ENCODE measurements at regions not wholly inside any gene's neighbourhood (a gene's known extent, or its start where the extent isn't known, plus 50 kb on each side); places are given as distances from the start of the nearest gene placed in this dataset.

DNA sequence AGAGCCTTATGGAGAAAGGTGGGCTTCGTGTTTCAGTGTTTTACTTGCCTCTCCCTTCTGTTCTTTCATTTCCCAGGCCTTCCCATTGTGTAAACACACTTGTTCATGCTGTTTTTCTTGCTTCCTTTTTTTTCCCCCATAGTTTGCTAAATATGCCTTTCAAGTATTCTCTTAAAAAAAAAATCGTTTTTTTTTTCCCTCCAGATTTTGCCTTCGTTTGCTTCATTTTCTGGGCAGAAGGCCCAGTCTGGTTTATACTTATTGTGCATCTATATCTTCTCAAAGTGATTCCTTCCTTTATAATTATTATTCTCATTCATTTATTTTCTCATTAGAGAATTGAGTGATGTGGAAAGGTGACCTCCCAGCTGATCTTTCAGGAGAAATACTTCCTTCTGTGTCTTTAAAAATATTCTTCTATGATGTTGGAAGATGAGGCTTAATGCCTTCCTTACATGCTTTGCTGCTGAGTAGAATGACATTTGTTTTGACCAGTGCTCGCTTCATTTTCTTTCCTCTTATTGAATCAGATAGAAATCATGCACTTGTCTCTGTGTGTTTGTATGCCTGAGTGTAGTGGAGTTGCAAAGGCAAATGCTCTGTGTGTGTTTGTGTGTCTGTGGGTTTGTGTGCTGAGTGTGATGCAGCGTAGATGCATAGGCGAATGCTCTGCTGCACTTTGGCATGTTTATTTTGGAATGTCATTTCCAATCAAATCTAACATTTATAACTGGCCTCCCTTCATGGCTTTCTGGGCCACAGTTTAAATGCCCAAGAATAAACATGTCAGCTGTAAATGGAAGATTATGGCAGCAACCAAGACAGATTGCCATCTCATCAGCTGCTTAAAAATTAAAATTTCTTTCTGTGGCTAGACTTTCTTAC, 591.4 kb downstream of the FGF9 start:
- no peak for DNase-seq

DNA sequence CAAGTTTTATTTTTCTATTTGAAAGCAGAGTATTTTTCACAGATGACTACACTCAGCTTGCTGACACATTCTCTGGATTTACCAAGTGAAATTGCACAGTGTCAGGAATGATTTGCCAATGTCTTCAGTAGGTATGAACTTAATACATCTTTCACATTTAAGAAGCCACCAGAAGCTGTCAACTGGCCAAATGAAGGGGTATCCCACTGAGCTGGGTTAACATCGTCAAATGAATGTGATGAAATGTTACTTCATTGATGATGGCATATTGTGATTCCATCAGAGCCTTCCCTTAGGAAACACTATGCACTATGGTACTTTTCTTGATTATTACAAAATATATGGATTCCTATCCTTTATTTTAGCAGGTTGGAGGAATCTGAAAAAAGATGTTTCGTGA, 592.3 kb downstream of the FGF9 start:
- DNase-seq = no peak

DNA sequence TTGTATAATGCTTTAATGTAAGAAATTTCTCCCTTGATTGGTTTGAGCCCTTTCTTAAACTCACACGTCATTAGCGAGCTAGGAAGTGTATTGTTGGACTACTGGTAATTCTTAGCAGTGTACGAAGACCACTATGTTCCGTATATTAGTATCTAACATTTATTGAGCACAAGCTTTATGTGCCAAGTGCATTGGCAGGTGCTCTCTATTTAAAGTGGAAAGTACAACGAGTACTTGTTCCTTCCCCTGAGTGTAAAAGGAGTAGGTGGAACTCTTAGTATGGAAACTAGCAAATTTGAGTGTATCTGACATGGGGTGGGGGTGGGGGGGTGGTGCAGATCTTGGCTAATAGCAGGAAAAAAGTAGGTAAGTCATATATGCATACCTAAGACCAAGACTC, 594.7 kb downstream of the FGF9 start:
- DNase-seq = no peak

DNA sequence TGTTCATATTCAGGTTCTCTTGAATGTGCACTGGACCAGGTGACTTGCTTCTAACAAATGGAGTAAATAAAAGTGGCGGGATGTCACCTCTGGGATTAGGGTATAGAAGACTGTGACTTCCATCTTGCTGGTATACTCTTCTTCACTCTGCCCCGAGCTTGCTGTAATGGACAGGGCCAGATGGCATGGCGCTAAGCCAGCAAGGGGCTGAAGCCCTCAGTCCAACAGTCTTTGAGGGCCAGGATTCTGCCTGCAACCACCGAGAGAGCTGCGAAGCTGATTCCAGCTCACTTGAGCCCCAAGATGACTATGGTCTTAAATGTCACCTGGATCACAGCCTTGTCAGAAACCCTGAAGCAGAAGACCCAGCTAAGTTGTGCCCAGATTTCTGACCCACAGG, 600.0 kb downstream of the FGF9 start:
- no peak for DNase-seq

DNA sequence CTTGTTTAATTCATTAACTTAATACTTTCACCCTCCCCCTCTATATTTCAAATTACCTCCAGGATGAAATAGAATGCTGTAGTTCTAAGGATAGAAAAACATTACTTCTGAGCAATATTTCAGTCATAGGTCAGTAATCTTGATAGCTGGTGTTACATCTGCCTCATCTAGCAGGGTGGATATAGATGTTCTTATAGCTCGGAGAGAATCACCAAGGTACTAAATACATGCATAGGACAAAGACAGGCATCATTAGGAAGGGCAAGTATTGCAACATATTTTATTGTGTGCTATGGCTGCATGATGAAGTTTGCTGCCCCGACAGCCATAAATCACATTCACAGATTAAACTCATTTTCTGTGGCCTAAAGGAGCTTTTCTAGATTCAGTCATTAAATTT, 601.0 kb downstream of the FGF9 start:
- DNase-seq = peak; percentile 12

DNA sequence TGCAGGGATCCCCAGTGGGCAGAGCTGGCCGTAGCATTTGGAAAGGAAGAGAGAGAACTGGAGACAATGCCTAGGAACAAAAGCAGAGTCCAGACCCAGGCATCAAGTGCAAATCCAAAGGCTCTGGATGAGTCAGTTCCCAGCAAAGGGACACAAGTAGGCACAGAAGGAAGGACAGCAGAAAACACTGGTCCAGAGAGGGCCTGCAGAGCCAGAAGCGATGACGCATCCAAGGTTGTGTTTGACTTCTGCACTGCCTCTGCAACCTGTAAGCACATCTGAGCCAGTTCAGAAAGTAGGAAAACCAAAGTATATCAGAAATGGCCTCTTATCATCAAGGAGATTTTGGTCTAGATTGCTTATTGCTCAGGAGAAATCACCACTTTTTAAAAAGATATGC, 604.5 kb downstream of the FGF9 start:
- DNase-seq = no peak

DNA sequence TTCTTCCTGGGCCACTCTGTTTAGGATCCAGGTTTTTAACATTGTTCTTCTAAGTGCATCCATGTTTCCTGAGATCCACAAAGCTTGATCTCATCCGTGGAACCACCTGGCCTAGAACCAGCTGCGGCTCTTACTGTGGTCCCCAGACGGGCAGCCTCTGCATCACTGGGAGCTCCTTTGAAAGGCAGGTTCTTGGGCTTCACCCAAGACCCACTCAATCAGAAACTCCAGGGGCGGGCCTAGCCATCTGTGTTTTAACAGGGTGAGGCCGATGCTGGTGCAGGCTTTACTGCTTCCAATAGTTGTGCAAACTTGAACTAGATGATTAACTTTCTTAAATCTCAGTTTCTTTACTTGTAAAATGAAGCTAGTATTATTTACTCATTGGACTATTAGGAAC, 605.7 kb downstream of the FGF9 start:
- no peak for DNase-seq

DNA sequence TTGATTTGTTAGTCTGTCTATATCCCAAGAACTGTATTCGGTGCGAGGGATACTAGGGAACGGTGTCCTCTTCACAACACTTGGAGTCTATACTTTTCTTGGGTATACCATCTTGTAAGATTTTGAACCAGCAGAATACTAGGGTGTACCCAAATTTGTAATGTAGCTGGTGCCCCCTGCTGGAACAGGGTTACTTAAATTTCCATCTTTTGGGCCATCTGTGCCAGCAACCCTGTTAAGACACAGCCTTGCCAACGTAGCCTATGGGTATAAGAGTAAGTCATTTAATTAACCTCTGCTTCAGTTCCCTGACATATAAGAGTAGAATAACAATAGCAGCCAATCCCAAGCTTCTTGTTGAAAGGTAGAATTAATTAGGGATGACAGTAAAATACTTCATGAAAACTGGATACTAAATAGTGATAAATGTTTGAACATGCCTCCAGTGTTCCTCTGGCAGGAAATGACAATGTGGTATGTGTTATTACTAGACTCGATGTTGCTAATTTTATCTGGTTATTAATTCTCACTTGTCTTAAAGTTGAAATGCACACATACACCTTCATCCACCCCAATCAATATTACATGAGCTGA, 607.6 kb downstream of the FGF9 start:
- DNase-seq = peak; percentile 35

DNA sequence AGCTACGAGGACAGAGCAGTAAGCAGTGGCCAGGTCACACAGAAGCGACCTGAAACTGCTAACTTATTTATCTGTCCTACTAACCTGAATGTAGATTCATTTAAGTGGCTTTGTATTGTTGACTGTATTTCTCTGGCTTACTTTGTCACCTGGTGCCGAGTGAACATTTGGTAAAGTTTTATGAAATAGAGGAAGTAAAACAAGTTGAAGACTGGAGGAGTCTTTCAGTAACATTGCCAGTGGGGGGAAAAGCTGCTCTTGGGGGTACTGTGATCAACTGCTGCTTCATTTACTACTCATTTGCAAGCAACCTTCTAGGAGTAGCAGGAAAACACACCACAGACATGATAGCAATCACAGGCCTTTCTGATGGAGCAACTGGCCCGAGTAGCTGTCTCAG, 615.0 kb downstream of the FGF9 start:
- DNase-seq = no peak

DNA sequence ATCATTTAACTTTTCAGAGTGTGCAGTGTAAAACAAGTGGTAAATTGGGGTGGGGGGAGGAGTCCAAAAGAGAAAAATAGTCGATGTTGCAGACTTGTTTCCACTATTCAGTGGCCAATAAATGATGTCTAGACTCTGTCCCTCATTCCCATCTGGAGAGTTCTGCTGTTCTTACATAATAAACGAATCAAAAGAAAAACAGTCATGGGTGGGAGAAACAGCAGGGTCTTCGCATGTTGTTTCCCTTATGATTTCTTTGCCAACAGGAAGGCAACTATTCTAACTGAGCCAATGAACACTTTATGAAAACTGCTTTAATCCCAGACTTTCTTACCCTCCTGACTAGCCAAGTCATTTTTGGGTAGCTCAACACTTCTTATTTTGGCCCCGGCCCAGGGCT, 615.5 kb downstream of the FGF9 start:
- no peak for DNase-seq

DNA sequence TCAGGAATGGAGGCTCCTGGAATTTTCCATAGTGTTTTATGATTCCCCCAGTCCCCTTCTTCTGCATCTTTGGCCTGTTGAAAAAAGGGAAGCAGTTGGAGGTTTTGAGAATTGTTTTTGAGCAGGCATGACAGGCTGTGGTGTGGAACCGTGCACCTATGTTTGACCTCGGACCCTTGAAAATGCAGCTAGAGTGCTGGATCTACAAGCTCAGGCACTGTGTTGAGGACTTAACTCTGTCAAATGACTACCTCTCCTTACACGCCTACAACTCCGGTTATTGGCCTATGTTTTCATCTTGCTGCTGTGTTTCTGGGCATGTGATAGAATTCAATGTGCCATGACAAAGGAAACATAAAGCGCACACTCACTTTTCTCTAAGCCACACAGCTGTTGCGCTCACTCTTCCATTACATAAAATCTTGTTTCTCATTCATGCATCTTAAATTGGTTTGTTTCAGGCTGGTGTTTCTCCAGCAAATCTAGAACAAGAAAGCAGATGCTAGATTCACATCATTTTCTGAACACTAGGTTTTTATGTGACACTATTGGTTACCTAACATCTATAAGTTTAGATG, 616.6 kb downstream of the FGF9 start:
- DNase-seq = no peak

DNA sequence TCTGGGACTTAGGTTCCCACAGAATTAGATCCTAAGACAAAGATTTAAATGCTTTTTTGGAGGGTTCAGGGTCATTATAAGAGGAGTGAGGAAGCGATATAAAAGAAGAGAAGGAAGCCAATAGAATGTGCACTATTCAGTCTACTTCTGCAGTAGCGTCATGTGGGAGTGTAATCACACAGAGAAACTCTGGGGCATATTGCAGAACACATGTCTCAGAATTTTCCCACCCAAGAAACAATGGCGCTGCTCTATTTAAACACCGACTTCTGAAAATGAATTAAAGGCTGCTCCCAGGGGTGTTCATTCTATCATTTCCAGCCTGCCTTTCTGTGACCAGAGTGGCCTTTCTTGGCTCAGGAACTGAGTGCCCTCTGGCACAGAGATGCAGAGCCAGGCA, 617.6 kb downstream of the FGF9 start:
- no peak for DNase-seq

DNA sequence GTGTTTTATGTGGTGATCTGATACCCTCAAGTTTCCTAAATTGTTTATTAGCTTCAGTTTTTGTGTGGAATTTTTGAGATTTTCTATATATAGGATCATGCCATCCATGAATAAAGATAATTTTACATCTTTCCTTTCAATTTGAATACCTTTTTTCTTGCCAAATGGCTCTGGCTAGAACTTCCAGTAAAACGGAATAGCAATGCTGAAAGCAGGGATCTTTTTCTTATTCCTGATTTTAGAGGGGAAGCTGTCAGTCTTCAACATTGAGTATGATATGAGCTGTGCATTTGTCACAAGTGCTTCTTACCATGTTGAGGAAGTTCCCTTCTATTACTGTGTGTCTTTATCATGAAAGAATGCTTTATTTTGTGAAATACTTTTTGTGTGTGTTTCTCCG, 618.8 kb downstream of the FGF9 start:
- DNase-seq = no peak

DNA sequence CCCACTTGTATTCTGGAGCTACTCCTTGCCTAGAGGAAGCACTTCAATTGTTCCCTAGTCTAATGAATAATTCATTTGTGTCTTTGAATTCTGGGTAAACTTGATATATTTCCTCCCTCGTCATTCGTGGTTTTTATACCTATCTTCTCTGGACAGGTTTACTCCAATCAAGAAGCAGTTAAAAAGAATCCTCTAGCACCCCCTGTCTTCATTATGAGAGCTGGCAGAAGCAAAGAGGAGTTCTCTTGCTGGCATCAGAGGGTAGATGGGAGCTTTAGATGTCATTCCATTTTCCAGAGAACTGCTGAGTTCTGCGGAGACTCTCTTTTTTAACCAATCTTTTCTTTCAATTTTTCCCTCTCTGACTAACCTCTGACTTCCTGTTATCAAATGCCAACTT, 627.7 kb downstream of the FGF9 start:
- no peak for DNase-seq

DNA sequence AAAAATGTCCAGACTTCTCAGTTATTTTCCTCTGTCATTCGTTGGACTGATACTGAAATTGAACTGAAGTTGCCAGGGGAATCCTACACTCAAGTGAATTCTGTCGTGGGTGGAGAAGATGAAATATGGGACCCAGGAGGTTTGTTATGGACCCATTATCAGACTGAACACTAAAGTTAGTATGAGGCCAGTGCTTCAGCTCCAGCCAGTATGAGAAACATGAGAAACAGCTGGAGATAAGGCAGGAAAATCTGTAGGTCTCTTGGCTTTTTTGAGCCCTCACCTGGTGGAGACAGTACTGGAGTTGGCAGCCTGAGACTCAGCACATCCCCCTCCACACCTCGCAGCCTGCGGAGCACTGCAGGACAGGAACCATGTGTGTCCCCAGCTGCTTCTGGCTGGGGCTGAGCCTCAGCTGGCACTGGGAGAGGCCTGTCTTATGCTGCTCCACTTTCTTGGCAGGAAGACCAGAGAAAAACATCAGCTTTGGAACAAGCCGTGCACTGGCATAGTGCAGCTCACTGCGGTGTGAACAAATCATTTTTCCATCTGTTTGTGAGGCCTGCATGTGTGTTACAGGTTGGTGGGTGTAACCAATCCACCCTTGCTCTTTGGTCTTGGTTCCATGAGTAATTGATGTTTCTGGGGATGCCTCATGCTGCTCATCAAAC, 641.0 kb downstream of the FGF9 start:
- DNase-seq = no peak

DNA sequence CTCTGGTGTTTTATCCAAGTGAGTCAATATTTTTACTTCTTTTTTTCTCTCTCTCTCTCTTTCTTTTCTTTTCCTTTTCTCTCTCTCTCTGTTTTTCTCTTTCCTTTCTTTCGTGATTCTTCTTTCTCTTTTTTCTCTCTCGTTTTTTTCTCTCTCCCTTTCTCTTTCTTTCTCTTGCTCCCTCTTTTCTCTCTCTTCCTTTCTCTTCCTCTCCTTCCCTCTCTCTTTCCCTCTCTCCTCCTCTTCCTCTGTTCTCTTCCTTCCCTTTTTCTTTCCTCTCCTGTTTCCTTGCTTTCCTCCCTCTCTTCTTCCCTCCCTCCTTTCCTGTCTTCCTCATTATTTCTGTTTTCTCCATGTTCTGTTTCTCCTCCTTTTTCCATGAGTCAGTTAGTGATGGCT, 641.5 kb downstream of the FGF9 start:
- no peak for DNase-seq

DNA sequence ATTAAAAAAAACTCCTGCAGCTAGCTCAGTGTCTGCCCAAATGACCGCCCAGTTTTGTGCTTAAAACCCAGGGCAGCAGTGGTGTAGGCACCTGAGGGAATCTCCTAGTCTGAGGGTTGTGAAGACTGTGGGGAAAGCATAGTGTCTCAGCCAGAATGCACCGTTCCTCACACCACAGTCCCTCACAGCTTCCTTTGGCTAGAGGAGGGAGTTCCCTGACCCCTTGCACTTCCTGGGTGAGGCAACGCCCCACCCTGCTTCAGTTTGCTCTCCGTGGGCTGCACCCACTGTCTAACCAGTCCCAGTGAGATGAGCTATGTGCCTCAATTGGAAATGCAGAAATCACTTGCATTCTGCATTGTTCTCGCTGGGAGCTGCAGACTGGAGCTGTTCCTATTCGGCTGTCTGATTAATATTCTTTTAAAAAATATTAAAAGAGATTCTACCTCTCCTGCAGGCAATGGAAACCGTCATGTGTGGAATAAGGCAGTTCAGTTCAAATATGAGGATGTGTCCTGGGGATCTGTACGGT, 645.7 kb downstream of the FGF9 start:
- DNase-seq = no peak

DNA sequence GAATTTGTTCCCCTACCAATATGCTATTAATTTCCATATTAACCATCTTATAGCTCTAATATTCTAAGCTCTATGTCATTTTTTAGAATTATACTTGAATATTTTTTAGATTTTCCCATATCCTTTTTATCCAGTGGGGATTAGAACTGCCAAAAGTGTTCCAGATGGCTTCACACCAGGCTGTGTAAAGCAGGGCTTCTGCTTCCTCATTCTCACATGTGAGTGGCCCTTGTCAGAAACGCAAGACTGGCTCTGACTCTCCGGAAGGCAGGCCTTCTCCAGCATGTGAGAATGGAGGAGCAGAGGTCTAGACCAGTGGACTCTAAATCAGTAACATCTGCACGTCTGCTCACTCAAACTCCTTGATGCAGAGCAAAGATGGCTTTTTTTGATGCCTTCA, 650.1 kb downstream of the FGF9 start:
- no peak for DNase-seq

DNA sequence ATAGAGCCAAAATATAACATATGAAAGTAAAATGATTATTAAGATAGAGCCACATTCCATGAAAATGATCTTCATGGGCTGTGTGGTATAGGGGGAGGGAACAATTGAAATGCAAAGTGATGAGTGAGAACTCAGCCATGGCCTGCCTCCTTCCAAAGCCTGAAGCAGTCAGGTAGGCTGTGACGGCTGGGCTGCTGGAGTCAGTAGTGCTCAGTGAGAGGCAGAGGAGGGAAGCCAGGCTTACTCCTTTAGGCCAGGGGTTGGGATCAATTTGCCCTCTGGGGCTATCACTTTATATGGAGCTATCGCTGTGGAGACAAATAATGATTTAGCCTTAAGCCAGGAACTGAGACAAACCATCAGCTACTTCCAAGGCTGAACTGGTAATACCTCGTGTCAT, 654.9 kb downstream of the FGF9 start:
- no peak for DNase-seq

DNA sequence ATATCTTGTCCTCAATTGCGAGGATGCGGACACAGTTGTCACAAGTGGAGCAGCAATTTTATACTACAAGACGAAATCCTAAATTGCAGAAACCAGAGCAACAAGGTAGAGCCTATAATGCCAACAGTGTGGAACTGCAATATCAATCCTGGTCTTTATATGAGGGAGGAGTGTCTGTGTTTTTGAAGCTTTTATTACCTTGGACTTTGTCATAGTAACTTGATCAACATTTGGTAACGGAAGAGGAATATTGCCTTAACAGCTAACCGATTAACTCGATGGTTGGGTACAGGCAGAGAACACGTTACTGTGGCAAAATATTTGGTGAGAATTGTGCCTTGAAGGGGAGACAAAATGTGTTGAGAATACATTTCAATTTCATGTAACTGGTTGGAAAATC, 661.5 kb downstream of the FGF9 start:
- DNase-seq = no peak

DNA sequence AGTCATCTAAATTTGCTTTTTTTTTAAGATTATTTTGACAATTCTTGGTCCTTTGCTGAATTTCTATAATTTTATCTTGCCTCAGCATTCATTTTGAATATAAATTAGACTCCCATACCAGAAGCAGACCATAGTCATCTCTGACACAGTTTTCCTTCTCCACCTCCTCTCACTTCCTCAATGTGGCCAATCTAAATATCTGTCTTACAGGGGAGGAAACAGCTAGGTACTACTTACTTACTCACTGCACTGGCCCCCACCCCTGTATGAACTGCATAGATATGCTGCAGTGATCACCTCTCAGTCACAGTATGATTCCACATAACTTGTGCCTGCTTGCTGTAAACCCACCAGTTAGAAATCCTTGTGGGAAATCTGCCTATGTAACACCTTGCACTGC, 665.6 kb downstream of the FGF9 start:
- no peak for DNase-seq

DNA sequence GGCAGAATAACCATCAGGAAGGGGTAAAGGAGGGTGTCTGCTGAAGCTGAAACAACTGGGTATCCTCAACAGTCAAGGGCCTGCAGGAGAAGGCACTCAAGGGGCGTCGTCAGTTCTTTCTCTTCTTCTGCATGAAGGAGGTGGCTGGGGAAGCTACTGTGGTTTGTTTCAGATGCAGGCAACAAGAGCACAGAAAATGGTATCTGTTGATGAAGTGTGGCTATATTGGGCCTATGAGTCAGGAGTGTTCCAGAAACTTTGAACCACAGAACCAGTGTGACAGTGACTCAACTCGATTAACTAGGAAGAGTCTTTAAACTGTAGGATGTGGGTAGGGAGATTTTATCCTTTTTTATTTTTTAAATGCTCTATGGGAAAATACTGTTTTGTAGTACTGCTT, 686.3 kb downstream of the FGF9 start:
- DNase-seq = no peak

DNA sequence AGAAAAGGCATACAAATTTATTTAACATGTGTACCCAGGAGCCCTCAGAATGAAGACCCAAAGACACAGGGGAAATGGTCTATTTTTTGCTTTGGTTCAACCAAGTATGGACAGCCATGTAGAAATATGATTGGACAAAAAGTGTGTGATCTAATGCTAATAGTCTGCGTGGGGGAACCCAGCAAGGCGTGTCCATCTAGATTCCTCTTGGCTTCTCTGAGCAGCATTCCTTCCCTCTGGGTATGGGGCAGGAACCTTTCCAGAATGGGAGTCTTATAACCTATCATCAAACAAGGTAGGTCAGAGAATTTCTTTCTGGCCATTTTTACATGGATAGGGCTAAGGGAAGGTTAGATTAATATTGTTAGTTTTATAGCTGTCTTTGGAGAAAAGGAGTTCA, 698.2 kb downstream of the FGF9 start:
- DNase-seq = no peak

DNA sequence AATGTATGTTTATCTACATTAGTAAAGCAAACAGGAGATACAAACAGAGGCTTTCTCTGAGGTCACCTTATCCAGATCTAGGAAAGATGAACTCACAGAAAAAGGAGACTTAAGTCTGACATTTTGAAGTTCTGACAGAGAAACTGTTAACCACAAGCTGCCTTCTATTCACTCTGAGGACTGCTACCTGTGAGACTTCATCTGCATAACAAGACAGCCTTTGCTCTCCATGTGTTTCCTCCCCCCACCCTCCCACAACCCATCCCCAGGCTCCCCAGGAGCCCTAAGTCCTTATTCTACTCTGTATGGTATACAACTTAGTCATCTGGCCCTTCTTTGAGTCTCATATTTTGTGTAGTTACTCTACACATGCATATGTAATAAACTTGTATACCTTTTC, 699.0 kb downstream of the FGF9 start:
- DNase-seq = no peak
